HUDEP-2 (cell line): ENCODE measurements at regions not wholly inside any gene's neighbourhood (a gene's known extent, or its start where the extent isn't known, plus 50 kb on each side); places are given as distances from the start of the nearest gene placed in this dataset.

ENCODE experiments used
- DNase-seq, 76 experiments: peaks; one replicate each; lab custom pipeline; 2025; ENCODE audit not compliant: unreplicated experiment in 76 of 76; lab: John Stamatoyannopoulos, UW

GRCh38 chr10:128716181-128716580 lies 590.0 kb upstream of the MKI67 start:
- no peak for DNase-seq

- no peak for DNase-seq
These were observed 595.8 kb upstream of the MKI67 start for GRCh38 chr10:128721963-128722445.

DNA sequence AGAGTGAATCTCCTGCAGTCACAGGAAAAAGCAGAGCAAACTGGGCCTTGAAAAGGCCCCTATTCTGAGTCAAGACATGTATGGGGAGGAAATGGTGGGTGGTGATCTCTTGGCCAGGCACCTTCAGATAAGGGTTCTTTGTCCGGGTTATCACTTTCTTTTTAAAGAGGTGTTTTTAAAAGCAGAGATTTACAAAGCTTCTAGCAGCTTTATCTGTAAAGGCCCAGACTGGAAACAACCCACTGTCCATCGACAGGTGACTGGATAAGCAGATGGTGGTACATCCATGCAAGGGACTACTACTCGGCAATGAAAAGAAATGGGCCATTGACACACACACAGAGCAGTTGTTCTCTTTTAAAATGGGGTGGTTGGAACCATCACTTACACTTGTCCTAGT lies 596.7 kb upstream of the MKI67 start:
- DNase-seq: no peak

DNA sequence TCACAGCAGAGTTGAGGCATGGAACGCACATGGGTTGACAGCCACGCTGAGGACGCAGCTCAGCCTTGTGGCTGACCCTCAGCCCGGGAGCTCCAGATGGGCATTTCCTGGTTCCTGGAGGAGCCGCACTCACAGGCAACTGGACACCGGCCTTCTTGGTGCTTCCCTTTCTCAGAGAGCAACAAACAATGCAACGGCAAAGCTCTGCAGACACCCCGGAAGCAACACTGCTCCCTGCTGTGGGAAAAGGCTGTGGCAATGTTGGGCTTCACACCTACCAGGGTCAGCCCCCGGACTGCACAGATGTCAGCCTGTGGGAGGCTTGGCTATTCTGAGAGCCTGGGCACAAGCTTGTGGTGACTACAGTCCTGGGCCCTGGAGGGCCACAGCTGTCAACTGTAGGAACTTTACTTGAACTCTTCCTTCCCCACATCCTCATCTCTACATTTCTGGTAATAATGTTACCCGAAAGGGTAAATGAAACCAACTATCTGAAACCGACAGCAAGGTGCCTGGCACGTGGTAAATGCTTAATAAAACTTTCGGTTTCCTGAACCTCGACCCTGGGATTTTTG lies 597.5 kb upstream of the MKI67 start:
- no peak for DNase-seq

- no peak for DNase-seq
These were observed 599.3 kb upstream of the MKI67 start for GRCh38 chr10:128725531-128725930.

- DNase-seq: no peak
These were observed 600.9 kb upstream of the MKI67 start for GRCh38 chr10:128727114-128727513.

DNA sequence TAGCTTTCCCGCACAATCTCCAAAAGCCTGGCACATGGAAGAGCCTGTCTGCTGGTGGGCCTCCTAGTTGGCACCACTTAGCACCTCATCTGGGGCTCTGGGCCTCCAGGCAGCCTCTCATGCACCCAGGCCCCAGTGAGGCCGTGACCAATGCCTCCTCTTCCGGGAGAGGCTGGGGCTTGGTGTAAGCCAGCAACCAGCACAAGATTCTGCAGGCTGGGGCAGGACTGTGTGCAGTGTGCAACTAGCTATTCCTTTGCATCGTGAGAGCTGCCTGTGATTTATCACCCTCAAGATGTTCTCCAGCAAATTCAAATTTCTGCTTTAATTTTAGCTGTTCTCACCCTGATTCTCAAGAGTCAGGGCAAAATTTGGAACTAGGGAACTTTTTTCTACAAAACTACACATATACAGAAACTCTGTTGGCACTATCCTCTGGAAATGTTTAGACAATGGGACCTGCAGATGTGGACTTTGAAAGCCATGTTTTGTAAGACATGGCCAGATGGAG lies 603.7 kb upstream of the MKI67 start:
- DNase-seq: no peak

- DNase-seq: no peak
These were observed 604.7 kb upstream of the MKI67 start for GRCh38 chr10:128730922-128731321.

- no peak for DNase-seq
These were observed 607.9 kb upstream of the MKI67 start for GRCh38 chr10:128734161-128734560.

DNA sequence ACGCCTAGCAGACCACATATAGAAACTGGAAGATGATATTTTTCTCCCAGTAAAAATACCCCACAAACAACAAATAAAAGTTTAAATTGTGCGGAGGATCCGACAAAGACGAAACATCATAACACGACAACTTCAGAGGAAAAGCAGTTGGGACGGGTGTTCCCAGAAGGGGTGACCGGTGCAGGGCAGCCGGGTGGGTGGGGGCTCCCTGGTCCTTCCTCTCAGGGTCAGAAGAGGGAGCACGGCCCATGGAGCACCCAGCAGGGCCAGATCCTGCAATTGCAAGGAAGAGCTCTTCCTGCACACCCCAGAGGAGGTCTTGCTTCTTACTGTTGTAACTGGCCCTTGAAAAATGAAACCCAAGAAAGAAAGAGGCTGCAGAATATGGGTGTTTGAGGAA lies 608.5 kb upstream of the MKI67 start:
- DNase-seq: no peak

DNA sequence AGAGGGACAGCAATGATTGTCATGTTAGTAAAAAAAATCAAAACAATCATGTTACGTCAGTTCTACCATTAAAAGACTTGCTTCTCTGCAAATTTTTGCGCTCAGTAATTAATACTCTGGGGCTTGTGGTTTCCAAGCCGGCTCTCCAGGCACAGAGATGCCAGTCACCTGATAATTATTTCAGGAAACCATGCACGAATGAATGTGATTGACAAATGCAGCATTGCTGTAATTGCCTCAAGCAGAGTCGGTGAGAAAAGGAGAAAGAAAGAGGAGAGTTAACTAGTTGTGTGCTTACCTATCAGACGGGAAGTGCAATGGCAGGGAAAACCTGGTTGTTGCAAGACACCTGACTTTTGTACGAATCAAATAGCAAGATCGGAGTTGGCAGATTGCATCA lies 609.8 kb upstream of the MKI67 start:
- DNase-seq: no peak

DNA sequence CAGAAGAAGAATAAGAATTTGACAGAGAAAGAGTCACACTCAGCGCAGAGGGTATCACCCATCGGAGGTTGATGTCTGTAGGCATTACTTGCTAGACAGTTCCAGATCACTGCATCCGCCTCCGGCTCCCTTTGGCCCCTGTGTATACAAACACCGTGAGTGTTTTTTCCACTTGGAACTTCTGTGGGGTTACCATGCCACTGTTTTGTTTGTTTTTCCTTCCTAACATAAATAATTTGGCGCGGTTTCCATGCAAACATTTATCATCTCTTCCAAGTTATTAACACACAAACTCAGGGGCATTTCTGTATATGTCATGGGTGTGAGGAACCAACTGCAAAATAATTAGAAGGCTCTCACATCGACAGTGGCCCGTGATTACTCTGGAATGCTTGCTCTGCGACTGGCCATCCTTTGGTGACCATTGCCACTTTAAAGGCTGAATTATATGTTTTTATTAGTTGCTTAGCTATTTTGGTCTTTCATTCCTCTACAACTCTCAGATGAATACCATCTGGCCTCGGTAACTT lies 612.2 kb upstream of the MKI67 start:
- DNase-seq: no peak

- no peak for DNase-seq
These were observed 613.7 kb upstream of the MKI67 start for GRCh38 chr10:128739930-128740329.

DNA sequence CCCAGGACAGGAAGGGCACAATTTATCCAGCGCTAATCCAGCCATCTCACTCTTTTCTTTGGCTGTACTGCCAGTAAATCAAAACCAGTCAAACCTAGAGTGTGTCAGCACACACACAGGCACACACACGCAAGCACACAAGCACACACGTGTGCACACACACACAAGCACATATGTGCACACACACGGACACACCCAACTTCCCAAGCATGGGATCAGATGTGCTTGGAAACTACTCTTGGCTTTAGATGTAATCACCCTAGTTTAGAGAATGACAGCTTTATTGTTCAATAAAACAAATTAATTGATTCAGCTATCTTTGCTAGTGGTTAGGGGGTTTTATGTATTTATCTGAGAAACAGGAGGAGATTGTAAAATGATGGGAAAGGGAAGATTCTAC lies 615.0 kb upstream of the MKI67 start:
- no peak for DNase-seq

- no peak for DNase-seq
These were observed 615.5 kb upstream of the MKI67 start for GRCh38 chr10:128741680-128742079.

GRCh38 chr10:128744092-128744491 lies 617.9 kb upstream of the MKI67 start:
- DNase-seq: no peak

- DNase-seq: no peak
These were observed 618.6 kb upstream of the MKI67 start for GRCh38 chr10:128744811-128745305.

DNA sequence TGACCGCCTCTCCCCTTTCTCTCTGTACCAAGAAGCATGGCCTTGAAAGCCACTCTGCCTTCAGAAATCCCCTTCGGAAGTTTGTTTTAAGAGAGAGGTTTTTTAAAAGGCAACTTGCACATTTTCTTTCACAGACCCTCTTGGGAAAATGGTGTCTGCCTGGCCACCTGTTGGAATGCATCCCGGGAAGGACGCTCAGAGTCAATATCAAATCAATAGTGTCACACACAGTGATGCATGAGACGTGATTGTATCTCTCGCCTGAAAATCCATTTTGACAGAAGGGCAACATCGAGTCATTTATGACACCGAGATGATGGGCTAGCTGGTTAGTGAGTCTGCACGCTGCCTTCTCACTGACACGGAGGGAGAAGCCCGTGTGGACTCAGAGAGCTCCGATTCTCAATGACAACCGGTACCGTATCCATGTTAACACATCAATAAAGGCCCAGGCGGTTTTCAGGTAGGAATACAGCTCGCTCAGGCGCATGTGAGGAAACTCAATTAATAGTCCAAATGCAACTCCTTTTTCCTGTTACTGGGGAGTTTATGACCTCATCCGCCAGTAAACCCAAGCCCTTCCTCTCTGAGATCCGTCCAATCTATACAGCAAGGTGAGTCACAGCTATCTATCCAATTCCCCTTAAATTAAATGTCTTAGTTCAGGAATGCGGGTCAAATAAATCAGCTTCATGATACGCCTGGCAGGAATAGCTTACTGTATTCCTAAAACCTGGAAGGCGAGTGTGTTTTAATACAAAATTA lies 621.5 kb upstream of the MKI67 start:
- peak in 1 of 76 experiments; percentile 1 for DNase-seq

- DNase-seq: no peak
These were observed 625.1 kb upstream of the MKI67 start for GRCh38 chr10:128751284-128751683.

DNA sequence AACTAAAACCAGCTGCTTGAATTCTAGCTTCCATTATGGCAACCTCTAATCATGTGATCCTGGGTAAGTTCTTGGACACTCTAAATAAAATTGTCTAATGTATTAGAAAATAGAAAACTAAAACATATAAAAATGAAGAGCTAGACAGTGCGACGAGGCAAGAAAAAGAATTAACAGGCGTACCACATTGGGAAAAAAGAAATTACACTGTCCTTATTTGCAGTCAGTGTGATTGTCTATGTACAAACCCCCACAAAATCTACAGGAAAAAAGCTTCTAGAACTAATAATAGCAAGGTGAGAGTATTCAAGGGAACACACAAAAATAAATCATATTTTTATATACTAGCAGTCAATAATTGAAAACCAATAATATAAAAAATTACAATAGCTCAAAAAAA lies 625.6 kb upstream of the MKI67 start:
- no peak for DNase-seq

GRCh38 chr10:128759174-128759573 lies 633.0 kb upstream of the MKI67 start:
- no peak for DNase-seq

DNA sequence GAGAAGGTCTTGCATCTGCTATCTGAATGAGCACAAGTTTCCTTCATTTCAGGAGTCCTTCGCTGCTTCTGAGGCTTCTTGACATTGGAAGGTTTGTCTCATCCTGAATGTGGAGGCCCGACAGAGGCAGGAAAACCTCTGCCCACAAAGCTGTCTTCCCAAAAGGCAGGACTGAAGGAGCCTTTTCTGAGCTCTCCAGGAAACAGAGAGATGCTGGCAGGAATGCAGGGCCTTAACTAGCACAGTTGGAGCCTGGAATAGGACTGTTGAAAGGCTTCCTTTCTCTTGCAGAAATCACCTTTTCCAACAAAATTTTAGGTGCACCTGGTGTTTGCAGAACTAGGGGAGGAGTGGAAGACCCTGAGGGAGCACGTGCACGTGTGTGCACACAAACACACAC lies 637.4 kb upstream of the MKI67 start:
- no peak for DNase-seq
